Keratinocyte (primary cell): ENCODE measurements at regions not wholly inside any gene's neighbourhood (a gene's known extent, or its start where the extent isn't known, plus 50 kb on each side); places are given as distances from the start of the nearest gene placed in this dataset.

Experiments used
- DNase-seq: peaks from one replicate; pipeline ENCODE4 v3.0.0-alpha.2; 2011; ENCODE audit warnings: low read depth, missing footprints, low spot score
- FAIRE-seq: peaks from 2 replicates; lab custom pipeline; 2011; peaks lifted over from hg19 to GRCh38; lab: Jason Lieb, UNC
- H2AFZ ChIP-seq: 2 replicates; pipeline ENCODE4 v1.6.0; 2012; ENCODE audit warnings: low read length, control low read depth, inconsistent platforms; ENCODE audit not compliant: control insufficient read depth
- H3K27ac ChIP-seq: 2 replicates; pipeline ENCODE4 v1.5.1; 2011; ENCODE audit warnings: low read length; ENCODE audit not compliant: control insufficient read depth, insufficient read depth
- H3K27me3 ChIP-seq: 3 replicates; pipeline ENCODE4 v1.6.0; 2011; ENCODE audit warnings: low read length; ENCODE audit not compliant: control insufficient read depth, insufficient read depth; ENCODE audit errors: extremely low read depth
- H3K36me3 ChIP-seq, 2 experiments: 2 replicates in 1 of 2; 3 replicates in 1 of 2; pipeline ENCODE4 v1.5.1; 2011; ENCODE audit warnings: low read length in 2 of 2, mild to moderate bottlenecking in 1 of 2; ENCODE audit not compliant: control insufficient read depth in 2 of 2, insufficient read depth in 2 of 2; ENCODE audit errors: extremely low read depth in 1 of 2
- H3K4me1 ChIP-seq: 3 replicates; pipeline ENCODE4 v1.5.1; 2011; ENCODE audit warnings: low read length; ENCODE audit not compliant: control insufficient read depth, insufficient read depth; ENCODE audit errors: extremely low read depth
- H3K4me2 ChIP-seq: 3 replicates; pipeline ENCODE4 v1.6.0; 2011; ENCODE audit warnings: low read depth, low read length; ENCODE audit not compliant: control insufficient read depth, insufficient read depth; ENCODE audit errors: extremely low read depth
- H3K4me3 ChIP-seq, 3 experiments: fragments of 200-600 bp in 1 of 3; sonication (generic) in 1 of 3; 2 replicates in 2 of 3; 3 replicates in 1 of 3; pipeline ENCODE4 v1.5.1; 2011 to 2016; ENCODE audit warnings: low read length in 3 of 3, mild to moderate bottlenecking in 3 of 3, control low read depth in 2 of 3, inconsistent platforms in 1 of 3, low read depth in 1 of 3, mixed read lengths in 1 of 3, mixed run types in 1 of 3, moderate library complexity in 1 of 3; ENCODE audit not compliant: control insufficient read depth in 2 of 3, insufficient read depth in 2 of 3; ENCODE audit errors: extremely low read depth in 1 of 3
- H3K79me2 ChIP-seq: 2 replicates; pipeline ENCODE4 v1.6.0; 2012; ENCODE audit warnings: low read length; ENCODE audit not compliant: control insufficient read depth, insufficient read depth
- H3K9ac ChIP-seq: 3 replicates; pipeline ENCODE4 v1.6.0; 2011; ENCODE audit warnings: low read length; ENCODE audit not compliant: control insufficient read depth, insufficient read depth; ENCODE audit errors: extremely low read depth
- H3K9me1 ChIP-seq: 3 replicates; pipeline ENCODE4 v1.6.0; 2011; ENCODE audit warnings: low read length; ENCODE audit not compliant: control insufficient read depth, insufficient read depth; ENCODE audit errors: extremely low read depth
- H3K9me3 ChIP-seq: 2 replicates; pipeline ENCODE4 v1.5.1; 2012; ENCODE audit warnings: low read depth, low read length; ENCODE audit not compliant: control insufficient read depth
- H4K20me1 ChIP-seq: 3 replicates; pipeline ENCODE4 v1.6.0; 2011; ENCODE audit warnings: low read length; ENCODE audit not compliant: control insufficient read depth, insufficient read depth; ENCODE audit errors: extremely low read depth
- CTCF ChIP-seq, 3 experiments: IDR thresholded peaks in 1 of 3; conservative IDR thresholded peaks in 1 of 3; optimal IDR thresholded peaks in 1 of 3; 2 replicates in 2 of 3; 3 replicates in 1 of 3; pipeline versions ENCODE3 to v1.5.1; 2011; ENCODE audit warnings: low read length in 3 of 3, mild to moderate bottlenecking in 3 of 3, moderate library complexity in 2 of 3, control low read depth in 1 of 3, inconsistent platforms in 1 of 3; ENCODE audit not compliant: insufficient read depth in 2 of 3; ENCODE audit errors: extremely low read depth in 1 of 3
- EZH2 ChIP-seq: IDR thresholded peaks from one replicate; pipeline ENCODE4 v1.6.1; 2012; ENCODE audit warnings: inconsistent platforms, mild to moderate bottlenecking, low read length, moderate library complexity
- dilution Hi-C: fragments of 300-500 bp; cut with MboI; formaldehyde crosslinking; loops from one replicate; pipeline ENCODE4 v1.7.0; 2020; ENCODE audit warnings: low sequenced_read_pairs; ENCODE audit not compliant: extremely low pct_ligation_motif_present

- H3K4me3 ChIP-seq = no peak overlapping the region
- H3K4me2 ChIP-seq = no peak overlapping the region
- no peaks in the 10 kb centered on the region for H3K9me3 ChIP-seq
- H3K9ac ChIP-seq = no peak overlapping the region
- dilution Hi-C loops = no loop called here
- no peaks in the 10 kb centered on the region for H3K9me1 ChIP-seq
- TF ChIP-seq CTCF (optimal IDR thresholded peaks at IDR 0.05 in 1 of 3, IDR thresholded peaks at IDR 0.05 in 1 of 3, conservative IDR thresholded peaks at IDR 0.05 in 1 of 3; ENCODE audit: extremely low read depth in 1 of 3, insufficient read depth in 2 of 3, low read length in 3 of 3) (no peak), EZH2 (no peak)
- H3K36me3 ChIP-seq = no peaks in the 10 kb centered on the region
- FAIRE-seq (no peak), DNase-seq (no peak)
- no peaks in the 10 kb centered on the region for H4K20me1 ChIP-seq
- no peaks in the 10 kb centered on the region for H3K27me3 ChIP-seq
- no peaks in the 10 kb centered on the region for H3K79me2 ChIP-seq
- peaks cover 5% of the 10 kb centered on the region for H3K4me1 ChIP-seq
- H2AFZ ChIP-seq = no peak overlapping the region
- no peak overlapping the region for H3K27ac ChIP-seq
Observed at GRCh38 chr5:24819841-24820240, 175.1 kb upstream of the CDH10 start.

GRCh38 chr5:24817966-24818365 is 173.2 kb upstream of the CDH10 start:
- Histone ChIP-seq H3K9ac (no peak overlapping the region), H3K4me1 (no peaks in the 10 kb centered on the region), H3K27ac (no peak overlapping the region), H3K4me2 (no peak overlapping the region), H3K27me3 (no peaks in the 10 kb centered on the region), H4K20me1 (no peaks in the 10 kb centered on the region), H3K36me3 (no peaks in the 10 kb centered on the region), H3K4me3 (no peak overlapping the region), H3K9me3 (no peaks in the 10 kb centered on the region), H3K9me1 (no peaks in the 10 kb centered on the region), H3K79me2 (no peaks in the 10 kb centered on the region), H2AFZ (no peak overlapping the region)
- FAIRE-seq (no peak), DNase-seq (no peak)
- TF ChIP-seq CTCF (optimal IDR thresholded peaks at IDR 0.05 in 1 of 3, IDR thresholded peaks at IDR 0.05 in 1 of 3, conservative IDR thresholded peaks at IDR 0.05 in 1 of 3; ENCODE audit: extremely low read depth in 1 of 3, insufficient read depth in 2 of 3, low read length in 3 of 3) (no peak), EZH2 (no peak)
- dilution Hi-C loops = no loop called here
